ENCODE measurements at regions not wholly inside any gene's neighbourhood (a gene's known extent, or its start where the extent isn't known, plus 50 kb on each side); places are given as distances from the start of the nearest gene placed in this dataset.

DNA sequence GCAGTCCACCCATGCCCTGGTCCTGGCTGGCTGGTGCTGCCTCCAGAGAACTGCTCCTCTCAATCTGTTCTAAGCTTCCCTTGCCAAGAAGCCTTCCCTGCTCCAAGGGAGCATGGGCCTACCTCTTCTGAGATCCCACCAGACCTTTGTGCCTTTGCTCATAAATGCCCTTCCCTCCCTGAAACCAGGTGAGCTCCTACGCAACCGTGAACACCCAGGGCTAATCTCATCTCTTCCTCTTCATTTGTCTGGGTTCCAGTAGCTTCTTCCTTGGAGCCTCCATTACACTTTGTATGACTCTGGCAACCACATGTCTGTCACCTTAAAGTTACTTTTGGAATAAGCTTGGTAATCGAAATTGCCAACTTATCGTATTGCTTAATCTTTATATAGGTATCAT lies 270.6 kb downstream of the PBX3 start:
- TF ChIP-seq SUZ12 (IDR thresholded peaks at IDR 0.05; ENCODE audit: unreplicated experiment) (no peak), GABPA (IDR thresholded peaks at IDR 0.05; ENCODE audit: low read depth) (no peak), RCOR1 (conservative IDR thresholded peaks at IDR 0.05; ENCODE audit: low read depth, low read length) (no peak), EP300 (IDR thresholded peaks at IDR 0.05; ENCODE audit: borderline replicate concordance in 1 of 2, control insufficient read depth in 1 of 2, low read depth in 2 of 2, low read length in 2 of 2) (no peak), TCF7 (IDR thresholded peaks at IDR 0.05; ENCODE audit: borderline replicate concordance) (no peak), HDAC2 (IDR thresholded peaks at IDR 0.05) (no peak), JUND (IDR thresholded peaks at IDR 0.05; ENCODE audit: low read depth, low read length) (no peak)
- TF ChIP-seq, protein P1, sequence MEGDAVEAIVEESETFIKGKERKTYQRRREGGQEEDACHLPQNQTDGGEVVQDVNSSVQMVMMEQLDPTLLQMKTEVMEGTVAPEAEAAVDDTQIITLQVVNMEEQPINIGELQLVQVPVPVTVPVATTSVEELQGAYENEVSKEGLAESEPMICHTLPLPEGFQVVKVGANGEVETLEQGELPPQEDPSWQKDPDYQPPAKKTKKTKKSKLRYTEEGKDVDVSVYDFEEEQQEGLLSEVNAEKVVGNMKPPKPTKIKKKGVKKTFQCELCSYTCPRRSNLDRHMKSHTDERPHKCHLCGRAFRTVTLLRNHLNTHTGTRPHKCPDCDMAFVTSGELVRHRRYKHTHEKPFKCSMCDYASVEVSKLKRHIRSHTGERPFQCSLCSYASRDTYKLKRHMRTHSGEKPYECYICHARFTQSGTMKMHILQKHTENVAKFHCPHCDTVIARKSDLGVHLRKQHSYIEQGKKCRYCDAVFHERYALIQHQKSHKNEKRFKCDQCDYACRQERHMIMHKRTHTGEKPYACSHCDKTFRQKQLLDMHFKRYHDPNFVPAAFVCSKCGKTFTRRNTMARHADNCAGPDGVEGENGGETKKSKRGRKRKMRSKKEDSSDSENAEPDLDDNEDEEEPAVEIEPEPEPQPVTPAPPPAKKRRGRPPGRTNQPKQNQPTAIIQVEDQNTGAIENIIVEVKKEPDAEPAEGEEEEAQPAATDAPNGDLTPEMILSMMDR (IDR thresholded peaks at IDR 0.05 in 2 of 3, conservative IDR thresholded peaks at IDR 0.05 in 1 of 3; ENCODE audit: control insufficient read depth in 2 of 3, extremely low read depth in 1 of 3, insufficient read depth in 1 of 3, low read depth in 3 of 3, low read length in 3 of 3): no peak

All from GM12878 (cell line).